KOPT-K1 (cell line): ENCODE measurements at regions not wholly inside any gene's neighbourhood (a gene's known extent, or its start where the extent isn't known, plus 50 kb on each side); places are given as distances from the start of the nearest gene placed in this dataset.
"Not testable (repeated sequence)": the region's sequence is repeated elsewhere in the genome, so short reads cannot be mapped to it uniquely, and the experiment has no call there.

Source experiments
- H3K27ac ChIP-seq: fragments of 200-600 bp; sonication (generic); 2 replicates; pipeline ENCODE4 v1.5.1; 2016; ENCODE audit warnings: antibody characterized with exemption, mild to moderate bottlenecking, low read depth, low read length; ENCODE audit not compliant: poor library complexity, severe bottlenecking
- H3K36me3 ChIP-seq: fragments of 200-600 bp; sonication (generic); 2 replicates; pipeline ENCODE4 v1.5.1; 2017; ENCODE audit warnings: antibody characterized with exemption, mild to moderate bottlenecking, low read length, moderate library complexity; ENCODE audit not compliant: insufficient read depth
- H3K9me3 ChIP-seq: fragments of 200-600 bp; sonication (generic); 2 replicates; pipeline ENCODE4 v1.5.1; 2017; ENCODE audit warnings: antibody characterized with exemption, low read length, mild to moderate bottlenecking; ENCODE audit not compliant: insufficient read depth, poor library complexity, severe bottlenecking

- Histone ChIP-seq H3K36me3 (no peaks in the 10 kb centered on the region), H3K9me3 (no peaks in the 10 kb centered on the region), H3K27ac (no peak overlapping the region)
Observed at GRCh38 chr18:70405052-70405451, 116.2 kb downstream of the SOCS6 start.

GRCh38 chr18:70400476-70400875 lies 111.6 kb downstream of the SOCS6 start:
- Histone ChIP-seq H3K9me3 (no peaks in the 10 kb centered on the region), H3K36me3 (no peaks in the 10 kb centered on the region), H3K27ac (no peak overlapping the region)

- no peaks in the 10 kb centered on the region for H3K36me3 ChIP-seq
- no peak overlapping the region for H3K27ac ChIP-seq
- no peaks in the 10 kb centered on the region for H3K9me3 ChIP-seq
Observed at GRCh38 chr18:70398076-70398475, 109.2 kb downstream of the SOCS6 start.

GRCh38 chr18:70397259-70397925 lies 108.5 kb downstream of the SOCS6 start:
- no peak overlapping the region for H3K27ac ChIP-seq
- H3K36me3 ChIP-seq = no peaks in the 10 kb centered on the region
- no peaks in the 10 kb centered on the region for H3K9me3 ChIP-seq

GRCh38 chr18:70395771-70396170 lies 106.9 kb downstream of the SOCS6 start:
- not testable (repeated sequence) for H3K27ac ChIP-seq, H3K9me3 ChIP-seq, H3K36me3 ChIP-seq

- no peaks in the 10 kb centered on the region for H3K36me3 ChIP-seq
- no peak overlapping the region for H3K27ac ChIP-seq
- H3K9me3 ChIP-seq = no peaks in the 10 kb centered on the region
Observed at GRCh38 chr18:70394672-70395071, 105.8 kb downstream of the SOCS6 start.

- Histone ChIP-seq H3K9me3 (no peaks in the 10 kb centered on the region), H3K36me3 (no peaks in the 10 kb centered on the region), H3K27ac (no peak overlapping the region)
Observed at GRCh38 chr18:70390371-70391090, 101.7 kb downstream of the SOCS6 start.

GRCh38 chr18:70389036-70389435 lies 100.2 kb downstream of the SOCS6 start:
- H3K27ac ChIP-seq, H3K36me3 ChIP-seq, H3K9me3 ChIP-seq: not testable (repeated sequence)

- H3K36me3 ChIP-seq = no peaks in the 10 kb centered on the region
- H3K9me3 ChIP-seq = no peaks in the 10 kb centered on the region
- H3K27ac ChIP-seq = no peak overlapping the region
Observed at GRCh38 chr18:70387027-70387426, 98.2 kb downstream of the SOCS6 start.

GRCh38 chr18:70386582-70386981 lies 97.7 kb downstream of the SOCS6 start:
- Histone ChIP-seq H3K27ac (no peak overlapping the region), H3K36me3 (no peaks in the 10 kb centered on the region), H3K9me3 (no peaks in the 10 kb centered on the region)

- no peak overlapping the region for H3K27ac ChIP-seq
Observed at GRCh38 chr18:70385474-70385873, 96.6 kb downstream of the SOCS6 start.

GRCh38 chr18:70384181-70384790 lies 95.4 kb downstream of the SOCS6 start:
- Histone ChIP-seq H3K36me3 (no peaks in the 10 kb centered on the region), H3K9me3 (no peaks in the 10 kb centered on the region), H3K27ac (no peak overlapping the region)

More at GRCh38 chr18:70385474-70385873, 96.6 kb downstream of the SOCS6 start:
- H3K9me3 ChIP-seq = no peaks in the 10 kb centered on the region
- H3K36me3 ChIP-seq = no peaks in the 10 kb centered on the region

GRCh38 chr18:70382992-70383717 lies 94.3 kb downstream of the SOCS6 start:
- H3K36me3 ChIP-seq = no peaks in the 10 kb centered on the region
- no peak overlapping the region for H3K27ac ChIP-seq
- H3K9me3 ChIP-seq = no peaks in the 10 kb centered on the region

- H3K36me3 ChIP-seq = no peaks in the 10 kb centered on the region
- H3K9me3 ChIP-seq = no peaks in the 10 kb centered on the region
- no peak overlapping the region for H3K27ac ChIP-seq
Observed at GRCh38 chr18:70382017-70382416, 93.2 kb downstream of the SOCS6 start.
